ENCODE measurements at regions not wholly inside any gene's neighbourhood (a gene's known extent, or its start where the extent isn't known, plus 50 kb on each side); places are given as distances from the start of the nearest gene placed in this dataset.

DNA sequence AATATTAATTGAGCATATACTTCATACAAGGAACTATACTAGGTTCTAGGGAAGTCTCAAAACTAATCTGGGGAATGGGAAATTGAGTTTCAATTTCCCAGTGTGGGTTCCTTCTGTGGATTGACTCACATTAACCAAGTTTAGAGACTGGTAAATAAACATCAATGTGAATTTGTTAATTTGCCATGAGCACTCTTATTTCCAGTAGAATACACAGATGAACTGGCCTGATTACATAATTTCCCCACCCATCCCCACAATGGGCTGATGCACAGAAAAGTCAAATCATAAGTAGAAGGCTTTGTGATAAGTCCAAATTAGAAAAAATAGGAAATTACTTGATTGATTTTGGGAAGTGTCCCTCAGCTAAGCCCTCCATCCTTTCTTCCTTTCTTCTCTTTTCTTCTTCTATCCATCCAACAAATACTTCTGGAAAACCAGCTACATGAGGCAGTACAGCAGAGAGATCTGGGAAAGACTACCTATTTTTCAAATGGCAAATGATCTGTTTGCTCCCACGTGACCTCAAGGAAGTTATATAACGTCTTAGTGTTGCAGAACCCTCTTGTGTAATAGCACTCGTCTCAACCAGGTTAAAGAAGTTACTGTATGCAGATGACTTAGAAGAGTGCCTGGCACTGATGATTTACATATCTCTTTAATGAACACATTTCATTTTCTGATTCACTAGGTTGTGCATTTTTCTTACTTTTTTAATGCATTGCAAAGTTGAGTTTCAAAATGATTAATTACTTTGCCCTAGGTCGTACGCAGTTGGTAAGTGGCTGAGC is 312.3 kb downstream of the SV2B start:
- peaks cover 0 to 12% of the 10 kb centered on the region in 2 experiments; a peak in 2 of 4 replicates for H3K4me1 ChIP-seq (ENCODE audit: control insufficient read depth in 1 of 2, insufficient read depth in 2 of 2, low read depth in 1 of 2, low read length in 1 of 2)
- H3K36me3 ChIP-seq (replicated peaks in 1 of 2; ENCODE audit: control insufficient read depth in 1 of 2, insufficient read depth in 2 of 2, low read length in 1 of 2) = no peaks in the 10 kb centered on the region
- no peak overlapping the region for H3K4me3 ChIP-seq (ENCODE audit: low read depth in 2 of 2, low read length in 1 of 2)
- TF ChIP-seq TEAD4 (IDR thresholded peaks at IDR 0.05; ENCODE audit: borderline replicate concordance, insufficient read depth) = no peak
- TF ChIP-seq RCOR1 (IDR thresholded peaks at IDR 0.05; ENCODE audit: low read length) = no peak
- TF ChIP-seq SMC3 (IDR thresholded peaks at IDR 0.05; ENCODE audit: low read depth, low read length) = no peak
- no peaks in the 10 kb centered on the region for H3K9me3 ChIP-seq
- H2AFZ ChIP-seq (ENCODE audit: low read depth) = no peak overlapping the region
- H3K79me2 ChIP-seq (ENCODE audit: insufficient read depth) = no peaks in the 10 kb centered on the region
- H3F3A ChIP-seq (replicated peaks; ENCODE audit: insufficient read depth) = peaks cover 12% of the 10 kb centered on the region
- H3K27ac ChIP-seq (ENCODE audit: low read depth in 2 of 2, low read length in 1 of 2) = peak overlapping the region in 1 of 2 experiments; percentile 47; a peak in 2 of 4 replicates
- no peak overlapping the region for H3K9ac ChIP-seq
- no peak overlapping the region for H3K4me2 ChIP-seq
- no peaks in the 10 kb centered on the region for H3K27me3 ChIP-seq (ENCODE audit: insufficient read depth)
- CTCF ChIA-PET = interaction anchor here (1.4 to 2.0 kb wide), 4 partner anchors 32 to 294 kb away, joined by 3 to 6 read pairs (median 4); no protein-coding TSS in a partner anchor
- H3K9me2 ChIP-seq = no peaks in the 10 kb centered on the region
- DNase-seq = no peak
- POLR2A ChIA-PET = no interaction called here
- no peaks in the 10 kb centered on the region for H4K20me1 ChIP-seq (ENCODE audit: insufficient read depth)
- 34% methylated on average over 5 of the region's 5 CpGs for WGBS (ENCODE audit: low lambda C conversion rate)

DNA sequence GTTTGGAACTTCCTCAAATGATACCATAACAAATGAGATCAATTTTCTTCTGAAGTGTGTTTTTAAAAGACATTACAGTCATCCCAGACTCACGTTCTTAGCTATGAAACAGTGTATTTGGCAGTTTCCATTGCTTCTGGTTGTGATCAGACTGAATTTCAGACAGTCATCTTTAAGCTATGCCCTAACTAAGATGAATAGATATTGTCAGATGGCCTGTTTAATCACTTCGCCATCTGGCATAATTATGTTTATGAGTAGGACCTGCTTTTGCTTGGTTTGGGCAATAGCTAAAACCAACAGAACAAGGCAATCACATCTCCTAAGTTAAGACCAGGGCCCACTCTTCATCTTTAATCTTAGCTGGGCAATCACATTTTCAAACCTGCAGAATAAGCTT is 313.1 kb downstream of the SV2B start:
- POLR2A ChIA-PET = no interaction called here
- TF ChIP-seq ELF1 (IDR thresholded peaks at IDR 0.05) (no peak), RXRA (IDR thresholded peaks at IDR 0.05; ENCODE audit: borderline replicate concordance, low read depth) (peak; percentile 39; the same call in 1 of the 2 replicates), TAF1 (IDR thresholded peaks at IDR 0.05; ENCODE audit: borderline replicate concordance, low read depth, low read length) (no peak), NFIC (IDR thresholded peaks at IDR 0.05; ENCODE audit: borderline replicate concordance) (peak; percentile 60; the same call in 1 of the 2 replicates), GATA2 (CRISPR knock-in tag; IDR thresholded peaks at IDR 0.05) (peak; percentile 93), RCOR1 (IDR thresholded peaks at IDR 0.05; ENCODE audit: low read length) (peak; percentile 74), MEF2A (IDR thresholded peaks at IDR 0.05; ENCODE audit: borderline replicate concordance, low read depth) (no peak), TCF12 (IDR thresholded peaks at IDR 0.05) (peak; percentile 94), RFX5 (IDR thresholded peaks at IDR 0.05; ENCODE audit: low read length) (no peak), FOXJ3 (CRISPR knock-in tag; IDR thresholded peaks at IDR 0.05) (no peak), GABPA (IDR thresholded peaks at IDR 0.05; ENCODE audit: low read depth) (no peak), SMC3 (IDR thresholded peaks at IDR 0.05; ENCODE audit: low read depth, low read length) (no peak), FOSL2 (IDR thresholded peaks at IDR 0.05; ENCODE audit: borderline replicate concordance, low read depth) (peak; percentile 47; the same call in 1 of the 2 replicates), FOXM1 (IDR thresholded peaks at IDR 0.05; ENCODE audit: low read depth) (no peak), EP300 (IDR thresholded peaks at IDR 0.05; ENCODE audit: borderline replicate concordance in 1 of 2, low read depth in 1 of 2, low read length in 1 of 2) (peak; percentile 75 to 91)
- TF ChIP-seq, protein P1, sequence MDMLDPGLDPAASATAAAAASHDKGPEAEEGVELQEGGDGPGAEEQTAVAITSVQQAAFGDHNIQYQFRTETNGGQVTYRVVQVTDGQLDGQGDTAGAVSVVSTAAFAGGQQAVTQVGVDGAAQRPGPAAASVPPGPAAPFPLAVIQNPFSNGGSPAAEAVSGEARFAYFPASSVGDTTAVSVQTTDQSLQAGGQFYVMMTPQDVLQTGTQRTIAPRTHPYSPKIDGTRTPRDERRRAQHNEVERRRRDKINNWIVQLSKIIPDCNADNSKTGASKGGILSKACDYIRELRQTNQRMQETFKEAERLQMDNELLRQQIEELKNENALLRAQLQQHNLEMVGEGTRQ (IDR thresholded peaks at IDR 0.05; ENCODE audit: borderline replicate concordance, low read depth, low read length) = no peak
- TF ChIP-seq, protein P2, sequence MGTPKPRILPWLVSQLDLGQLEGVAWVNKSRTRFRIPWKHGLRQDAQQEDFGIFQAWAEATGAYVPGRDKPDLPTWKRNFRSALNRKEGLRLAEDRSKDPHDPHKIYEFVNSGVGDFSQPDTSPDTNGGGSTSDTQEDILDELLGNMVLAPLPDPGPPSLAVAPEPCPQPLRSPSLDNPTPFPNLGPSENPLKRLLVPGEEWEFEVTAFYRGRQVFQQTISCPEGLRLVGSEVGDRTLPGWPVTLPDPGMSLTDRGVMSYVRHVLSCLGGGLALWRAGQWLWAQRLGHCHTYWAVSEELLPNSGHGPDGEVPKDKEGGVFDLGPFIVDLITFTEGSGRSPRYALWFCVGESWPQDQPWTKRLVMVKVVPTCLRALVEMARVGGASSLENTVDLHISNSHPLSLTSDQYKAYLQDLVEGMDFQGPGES (IDR thresholded peaks at IDR 0.05; ENCODE audit: low read depth, low read length) = no peak
- TF ChIP-seq, protein P3, sequence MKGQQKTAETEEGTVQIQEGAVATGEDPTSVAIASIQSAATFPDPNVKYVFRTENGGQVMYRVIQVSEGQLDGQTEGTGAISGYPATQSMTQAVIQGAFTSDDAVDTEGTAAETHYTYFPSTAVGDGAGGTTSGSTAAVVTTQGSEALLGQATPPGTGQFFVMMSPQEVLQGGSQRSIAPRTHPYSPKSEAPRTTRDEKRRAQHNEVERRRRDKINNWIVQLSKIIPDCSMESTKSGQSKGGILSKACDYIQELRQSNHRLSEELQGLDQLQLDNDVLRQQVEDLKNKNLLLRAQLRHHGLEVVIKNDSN (IDR thresholded peaks at IDR 0.05; ENCODE audit: borderline replicate concordance, low read depth) = no peak
- TF ChIP-seq, protein P4, sequence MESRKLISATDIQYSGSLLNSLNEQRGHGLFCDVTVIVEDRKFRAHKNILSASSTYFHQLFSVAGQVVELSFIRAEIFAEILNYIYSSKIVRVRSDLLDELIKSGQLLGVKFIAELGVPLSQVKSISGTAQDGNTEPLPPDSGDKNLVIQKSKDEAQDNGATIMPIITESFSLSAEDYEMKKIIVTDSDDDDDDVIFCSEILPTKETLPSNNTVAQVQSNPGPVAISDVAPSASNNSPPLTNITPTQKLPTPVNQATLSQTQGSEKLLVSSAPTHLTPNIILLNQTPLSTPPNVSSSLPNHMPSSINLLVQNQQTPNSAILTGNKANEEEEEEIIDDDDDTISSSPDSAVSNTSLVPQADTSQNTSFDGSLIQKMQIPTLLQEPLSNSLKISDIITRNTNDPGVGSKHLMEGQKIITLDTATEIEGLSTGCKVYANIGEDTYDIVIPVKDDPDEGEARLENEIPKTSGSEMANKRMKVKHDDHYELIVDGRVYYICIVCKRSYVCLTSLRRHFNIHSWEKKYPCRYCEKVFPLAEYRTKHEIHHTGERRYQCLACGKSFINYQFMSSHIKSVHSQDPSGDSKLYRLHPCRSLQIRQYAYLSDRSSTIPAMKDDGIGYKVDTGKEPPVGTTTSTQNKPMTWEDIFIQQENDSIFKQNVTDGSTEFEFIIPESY (IDR thresholded peaks at IDR 0.05; ENCODE audit: borderline replicate concordance, low read depth) = no peak
- TF ChIP-seq, protein P5, sequence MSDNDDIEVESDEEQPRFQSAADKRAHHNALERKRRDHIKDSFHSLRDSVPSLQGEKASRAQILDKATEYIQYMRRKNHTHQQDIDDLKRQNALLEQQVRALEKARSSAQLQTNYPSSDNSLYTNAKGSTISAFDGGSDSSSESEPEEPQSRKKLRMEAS (IDR thresholded peaks at IDR 0.05; ENCODE audit: low read depth) = no peak

More for the DNA sequence above, 313.1 kb downstream of the SV2B start:
- Histone ChIP-seq H3F3A (replicated peaks; ENCODE audit: insufficient read depth) (peaks cover 6% of the 10 kb centered on the region), H3K9ac (no peak overlapping the region), H3K27ac (ENCODE audit: low read depth in 2 of 2, low read length in 1 of 2) (peak overlapping the region in 1 of 2 experiments; percentile 69; a peak in 2 of 4 replicates), H3K9me2 (no peaks in the 10 kb centered on the region), H2AFZ (ENCODE audit: low read depth) (no peak overlapping the region), H3K4me1 (ENCODE audit: control insufficient read depth in 1 of 2, insufficient read depth in 2 of 2, low read depth in 1 of 2, low read length in 1 of 2) (peaks cover 0 to 8% of the 10 kb centered on the region in 2 experiments; a peak in 2 of 4 replicates), H3K9me3 (no peaks in the 10 kb centered on the region), H4K20me1 (ENCODE audit: insufficient read depth) (no peaks in the 10 kb centered on the region), H3K27me3 (ENCODE audit: insufficient read depth) (no peaks in the 10 kb centered on the region), H3K79me2 (ENCODE audit: insufficient read depth) (no peaks in the 10 kb centered on the region), H3K36me3 (replicated peaks in 1 of 2; ENCODE audit: control insufficient read depth in 1 of 2, insufficient read depth in 2 of 2, low read length in 1 of 2) (no peaks in the 10 kb centered on the region), H3K4me2 (no peak overlapping the region), H3K4me3 (ENCODE audit: low read depth in 2 of 2, low read length in 1 of 2) (no peak overlapping the region)
- peak; percentile 14 for DNase-seq
- WGBS (ENCODE audit: low lambda C conversion rate) = 5% methylated on average over 2 of the region's 2 CpGs
- CTCF ChIA-PET = interaction anchor here (0.6 to 2.0 kb wide), 6 partner anchors 22 to 293 kb away, joined by 3 to 6 read pairs (median 4); no protein-coding TSS in a partner anchor
